IgD-negative memory B cell (primary cell): ENCODE measurements at regions not wholly inside any gene's neighbourhood (a gene's known extent, or its start where the extent isn't known, plus 50 kb on each side); places are given as distances from the start of the nearest gene placed in this dataset.

Experiments used
- H3K27ac Mint-ChIP-seq, 3 donors: one replicate each; pipeline ENCODE4 v1.8.0; 2020 to 2022; ENCODE audit warnings: mild to moderate bottlenecking in 3 of 3, mixed read lengths in 3 of 3, moderate library complexity in 1 of 3
- H3K27me3 Mint-ChIP-seq: one replicate; pipeline ENCODE4 v1.8.0; 2021; ENCODE audit warnings: mixed read lengths
- H3K36me3 Mint-ChIP-seq: one replicate; pipeline ENCODE4 v1.8.0; 2020; ENCODE audit warnings: mild to moderate bottlenecking, mixed read lengths
- H3K4me1 Mint-ChIP-seq, 3 donors: one replicate each; pipeline ENCODE4 v1.8.0; 2020 to 2022; ENCODE audit warnings: mixed read lengths in 3 of 3, mild to moderate bottlenecking in 1 of 3
- H3K4me3 Mint-ChIP-seq, 4 donors: one replicate each; pipeline ENCODE4 v1.8.0; 2020 to 2022; ENCODE audit warnings: mild to moderate bottlenecking in 4 of 4, mixed read lengths in 4 of 4, moderate library complexity in 3 of 4
- H3K9me3 Mint-ChIP-seq, 3 donors: one replicate each; pipeline ENCODE4 v1.8.0; 2020 to 2021; ENCODE audit warnings: mixed read lengths in 3 of 3, mild to moderate bottlenecking in 1 of 3

GRCh38 chr2:106941372-106941993, 55.5 kb upstream of the ST6GAL2 start:
- H3K4me1 Mint-ChIP-seq, result no peaks in the 10 kb centered on the region
- H3K27ac Mint-ChIP-seq, result no peak overlapping the region
- no peaks in the 10 kb centered on the region for H3K27me3 Mint-ChIP-seq
- peaks cover 2% of the 10 kb centered on the region for H3K36me3 Mint-ChIP-seq
- peaks cover 2 to 5% (median 3%) of the 10 kb centered on the region in 3 donors for H3K9me3 Mint-ChIP-seq
- H3K4me3 Mint-ChIP-seq, result no peak overlapping the region

GRCh38 chr2:106943468-106944200, 57.7 kb upstream of the ST6GAL2 start:
- no peak overlapping the region for H3K4me3 Mint-ChIP-seq
- H3K4me1 Mint-ChIP-seq, result no peaks in the 10 kb centered on the region
- H3K9me3 Mint-ChIP-seq, result peaks cover 3 to 5% (median 4%) of the 10 kb centered on the region in 3 donors
- peaks cover 2% of the 10 kb centered on the region for H3K36me3 Mint-ChIP-seq
- H3K27ac Mint-ChIP-seq, result no peak overlapping the region
- H3K27me3 Mint-ChIP-seq, result no peaks in the 10 kb centered on the region

- Mint-ChIP-seq H3K27ac (peak overlapping the region in 1 of 3 donors; percentile 9), H3K4me3 (no peak overlapping the region), H3K36me3 (peaks cover 2% of the 10 kb centered on the region), H3K9me3 (peaks cover 3 to 5% (median 4%) of the 10 kb centered on the region in 3 donors), H3K4me1 (no peaks in the 10 kb centered on the region), H3K27me3 (no peaks in the 10 kb centered on the region)
These were observed 58.2 kb upstream of the ST6GAL2 start for GRCh38 chr2:106944215-106944614.

- no peak overlapping the region for H3K4me3 Mint-ChIP-seq
- H3K27me3 Mint-ChIP-seq, result no peaks in the 10 kb centered on the region
- H3K36me3 Mint-ChIP-seq, result no peaks in the 10 kb centered on the region
- H3K4me1 Mint-ChIP-seq, result no peaks in the 10 kb centered on the region
- peaks cover 0 to 10% (median 4%) of the 10 kb centered on the region in 3 donors for H3K9me3 Mint-ChIP-seq
- no peak overlapping the region for H3K27ac Mint-ChIP-seq
These were observed 62.6 kb upstream of the ST6GAL2 start for GRCh38 chr2:106948540-106948939.

- Mint-ChIP-seq H3K27ac (no peak overlapping the region), H3K9me3 (peaks cover 0 to 6% (median 4%) of the 10 kb centered on the region in 3 donors), H3K27me3 (no peaks in the 10 kb centered on the region), H3K36me3 (no peaks in the 10 kb centered on the region), H3K4me3 (no peak overlapping the region), H3K4me1 (no peaks in the 10 kb centered on the region)
These were observed 67.3 kb upstream of the ST6GAL2 start for GRCh38 chr2:106953236-106953635.

- no peak overlapping the region for H3K27ac Mint-ChIP-seq
- H3K27me3 Mint-ChIP-seq, result no peaks in the 10 kb centered on the region
- H3K4me3 Mint-ChIP-seq, result no peak overlapping the region
- H3K36me3 Mint-ChIP-seq, result no peaks in the 10 kb centered on the region
- no peaks in the 10 kb centered on the region for H3K4me1 Mint-ChIP-seq
- H3K9me3 Mint-ChIP-seq, result peaks cover 0 to 6% (median 4%) of the 10 kb centered on the region in 3 donors
These were observed 67.8 kb upstream of the ST6GAL2 start for GRCh38 chr2:106953779-106954178.

- H3K36me3 Mint-ChIP-seq, result no peaks in the 10 kb centered on the region
- no peak overlapping the region for H3K4me3 Mint-ChIP-seq
- H3K27ac Mint-ChIP-seq, result no peak overlapping the region
- H3K9me3 Mint-ChIP-seq, result peaks cover 0 to 6% (median 6%) of the 10 kb centered on the region in 3 donors
- H3K27me3 Mint-ChIP-seq, result no peaks in the 10 kb centered on the region
- H3K4me1 Mint-ChIP-seq, result no peaks in the 10 kb centered on the region
These were observed 68.3 kb upstream of the ST6GAL2 start for GRCh38 chr2:106954304-106954703.

- H3K27me3 Mint-ChIP-seq, result no peaks in the 10 kb centered on the region
- no peaks in the 10 kb centered on the region for H3K36me3 Mint-ChIP-seq
- no peak overlapping the region for H3K27ac Mint-ChIP-seq
These were observed 70.4 kb upstream of the ST6GAL2 start for GRCh38 chr2:106956416-106956815.

GRCh38 chr2:106956879-106957278, 70.9 kb upstream of the ST6GAL2 start:
- Mint-ChIP-seq H3K27me3 (no peaks in the 10 kb centered on the region), H3K4me1 (no peaks in the 10 kb centered on the region), H3K4me3 (no peak overlapping the region), H3K36me3 (no peaks in the 10 kb centered on the region), H3K27ac (no peak overlapping the region), H3K9me3 (peaks cover 3 to 5% (median 5%) of the 10 kb centered on the region in 3 donors)

More at GRCh38 chr2:106956416-106956815, 70.4 kb upstream of the ST6GAL2 start:
- H3K4me3 Mint-ChIP-seq, result no peak overlapping the region
- H3K9me3 Mint-ChIP-seq, result peaks cover 3 to 5% (median 5%) of the 10 kb centered on the region in 3 donors
- H3K4me1 Mint-ChIP-seq, result no peaks in the 10 kb centered on the region

- Mint-ChIP-seq H3K9me3 (peaks cover 5 to 7% (median 6%) of the 10 kb centered on the region in 3 donors), H3K27ac (no peak overlapping the region), H3K27me3 (peaks cover 2% of the 10 kb centered on the region), H3K4me3 (no peak overlapping the region), H3K4me1 (no peaks in the 10 kb centered on the region), H3K36me3 (peaks cover 3% of the 10 kb centered on the region)
These were observed 74.2 kb upstream of the ST6GAL2 start for GRCh38 chr2:106959975-106960682.

- H3K27me3 Mint-ChIP-seq, result peaks cover 2% of the 10 kb centered on the region
- H3K9me3 Mint-ChIP-seq, result peaks cover 5 to 7% (median 6%) of the 10 kb centered on the region in 3 donors
These were observed 74.8 kb upstream of the ST6GAL2 start for GRCh38 chr2:106960683-106961161.

GRCh38 chr2:106961328-106961727, 75.4 kb upstream of the ST6GAL2 start:
- Mint-ChIP-seq H3K36me3 (peaks cover 3% of the 10 kb centered on the region), H3K27me3 (peaks cover 2% of the 10 kb centered on the region), H3K27ac (no peak overlapping the region), H3K9me3 (peaks cover 5 to 10% (median 6%) of the 10 kb centered on the region in 3 donors), H3K4me3 (no peak overlapping the region), H3K4me1 (no peaks in the 10 kb centered on the region)

More at GRCh38 chr2:106960683-106961161, 74.8 kb upstream of the ST6GAL2 start:
- Mint-ChIP-seq H3K27ac (no peak overlapping the region), H3K36me3 (peaks cover 3% of the 10 kb centered on the region), H3K4me1 (no peaks in the 10 kb centered on the region), H3K4me3 (no peak overlapping the region)

GRCh38 chr2:106963156-106963555, 77.2 kb upstream of the ST6GAL2 start:
- Mint-ChIP-seq H3K9me3 (peaks cover 5 to 13% (median 7%) of the 10 kb centered on the region in 3 donors), H3K36me3 (peaks cover 3% of the 10 kb centered on the region), H3K27ac (no peak overlapping the region), H3K27me3 (peaks cover 2% of the 10 kb centered on the region), H3K4me1 (no peaks in the 10 kb centered on the region), H3K4me3 (no peak overlapping the region)

GRCh38 chr2:106963893-106964292, 77.9 kb upstream of the ST6GAL2 start:
- no peak overlapping the region for H3K27ac Mint-ChIP-seq

GRCh38 chr2:106965611-106966010, 79.6 kb upstream of the ST6GAL2 start:
- Mint-ChIP-seq H3K36me3 (peaks cover 3% of the 10 kb centered on the region), H3K9me3 (peaks cover 5 to 17% (median 13%) of the 10 kb centered on the region in 3 donors), H3K4me1 (no peaks in the 10 kb centered on the region), H3K27me3 (peaks cover 2% of the 10 kb centered on the region), H3K4me3 (no peak overlapping the region), H3K27ac (no peak overlapping the region)

More at GRCh38 chr2:106963893-106964292, 77.9 kb upstream of the ST6GAL2 start:
- Mint-ChIP-seq H3K4me1 (no peaks in the 10 kb centered on the region), H3K4me3 (no peak overlapping the region), H3K27me3 (peaks cover 2% of the 10 kb centered on the region), H3K9me3 (peaks cover 7 to 13% (median 7%) of the 10 kb centered on the region in 3 donors), H3K36me3 (peaks cover 3% of the 10 kb centered on the region)
